Epithelial cell of esophagus (primary cell): ENCODE measurements at regions not wholly inside any gene's neighbourhood (a gene's known extent, or its start where the extent isn't known, plus 50 kb on each side); places are given as distances from the start of the nearest gene placed in this dataset.

Experiments
- DNase-seq: peaks from one replicate; pipeline ENCODE4 v3.0.0; 2010; ENCODE audit warnings: low read depth
- H3K4me3 ChIP-seq: 2 replicates; pipeline ENCODE4 v1.5.1; 2011; ENCODE audit warnings: mild to moderate bottlenecking, low read length, control low read depth
- TF ChIP-seq, protein P1 (sequence below): IDR thresholded peaks from 2 replicates; pipeline ENCODE4 v1.5.1; 2011; ENCODE audit warnings: low read depth, mild to moderate bottlenecking, low read length, control low read depth, inconsistent platforms; ENCODE audit not compliant: insufficient read depth; ENCODE audit errors: missing control alignments

DNA sequence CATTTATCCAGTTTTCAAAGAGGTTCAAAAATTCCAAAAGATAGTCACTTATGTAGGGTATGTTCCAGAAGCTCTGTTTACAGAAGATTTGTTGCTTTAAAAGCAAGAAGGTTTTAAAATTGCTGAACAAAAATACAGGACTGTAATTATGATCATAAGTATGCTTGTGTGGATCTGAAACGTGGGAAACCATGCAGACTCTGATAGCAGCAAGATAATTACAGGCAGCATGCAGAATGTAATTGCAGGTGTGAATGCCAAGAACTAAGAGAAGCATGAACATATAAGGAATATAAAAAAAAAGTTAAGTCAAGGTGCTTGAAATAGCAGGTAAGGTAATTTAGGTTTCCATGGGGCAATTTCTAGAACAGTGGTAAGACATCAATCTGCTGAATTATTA lies 405.7 kb downstream of the ARL4A start:
- no peak overlapping the region for H3K4me3 ChIP-seq
- TF ChIP-seq, protein P1, sequence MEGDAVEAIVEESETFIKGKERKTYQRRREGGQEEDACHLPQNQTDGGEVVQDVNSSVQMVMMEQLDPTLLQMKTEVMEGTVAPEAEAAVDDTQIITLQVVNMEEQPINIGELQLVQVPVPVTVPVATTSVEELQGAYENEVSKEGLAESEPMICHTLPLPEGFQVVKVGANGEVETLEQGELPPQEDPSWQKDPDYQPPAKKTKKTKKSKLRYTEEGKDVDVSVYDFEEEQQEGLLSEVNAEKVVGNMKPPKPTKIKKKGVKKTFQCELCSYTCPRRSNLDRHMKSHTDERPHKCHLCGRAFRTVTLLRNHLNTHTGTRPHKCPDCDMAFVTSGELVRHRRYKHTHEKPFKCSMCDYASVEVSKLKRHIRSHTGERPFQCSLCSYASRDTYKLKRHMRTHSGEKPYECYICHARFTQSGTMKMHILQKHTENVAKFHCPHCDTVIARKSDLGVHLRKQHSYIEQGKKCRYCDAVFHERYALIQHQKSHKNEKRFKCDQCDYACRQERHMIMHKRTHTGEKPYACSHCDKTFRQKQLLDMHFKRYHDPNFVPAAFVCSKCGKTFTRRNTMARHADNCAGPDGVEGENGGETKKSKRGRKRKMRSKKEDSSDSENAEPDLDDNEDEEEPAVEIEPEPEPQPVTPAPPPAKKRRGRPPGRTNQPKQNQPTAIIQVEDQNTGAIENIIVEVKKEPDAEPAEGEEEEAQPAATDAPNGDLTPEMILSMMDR, result no peak
- no peak for DNase-seq

DNA sequence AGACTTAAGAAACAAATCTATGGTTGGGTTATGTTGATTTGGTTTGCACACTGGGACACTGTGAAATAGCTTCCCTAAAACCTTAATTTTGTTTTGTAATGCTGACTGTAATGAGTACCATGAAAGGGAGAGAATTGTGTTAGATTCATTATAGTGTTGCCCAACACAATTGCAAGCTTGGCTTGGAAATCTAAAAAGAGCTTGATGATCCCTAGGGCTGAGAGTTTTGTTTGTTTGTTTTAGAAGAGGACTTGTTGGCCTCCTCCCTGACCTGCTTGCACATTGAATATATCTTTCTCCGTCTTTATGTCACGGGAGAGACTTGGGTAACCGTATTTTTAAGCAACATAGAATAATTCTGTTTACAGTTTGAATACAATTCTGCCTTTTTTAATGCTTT lies 410.1 kb downstream of the ARL4A start:
- no peak for DNase-seq
- no peak overlapping the region for H3K4me3 ChIP-seq
- TF ChIP-seq, protein P1, result no peak

DNA sequence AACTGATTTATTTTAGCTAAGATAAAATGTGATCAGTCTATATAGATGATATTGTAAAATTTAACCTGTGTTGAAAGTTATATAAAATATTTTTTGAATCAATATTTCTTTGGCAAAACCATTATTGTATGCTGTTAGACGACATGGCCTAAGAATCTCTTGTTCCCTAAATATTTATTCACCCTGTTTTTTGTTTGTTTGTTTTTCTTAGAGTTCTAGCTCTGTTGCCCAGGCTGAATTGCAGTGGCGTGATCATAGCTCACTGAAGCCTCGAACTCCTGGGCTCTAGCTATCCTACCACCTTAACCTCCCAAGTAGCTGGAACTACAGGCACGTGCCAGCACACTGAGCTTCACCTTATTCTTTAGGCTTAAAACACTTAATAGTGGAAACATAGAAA lies 410.7 kb downstream of the ARL4A start:
- DNase-seq, result no peak
- no peak overlapping the region for H3K4me3 ChIP-seq
- TF ChIP-seq, protein P1, result no peak

DNA sequence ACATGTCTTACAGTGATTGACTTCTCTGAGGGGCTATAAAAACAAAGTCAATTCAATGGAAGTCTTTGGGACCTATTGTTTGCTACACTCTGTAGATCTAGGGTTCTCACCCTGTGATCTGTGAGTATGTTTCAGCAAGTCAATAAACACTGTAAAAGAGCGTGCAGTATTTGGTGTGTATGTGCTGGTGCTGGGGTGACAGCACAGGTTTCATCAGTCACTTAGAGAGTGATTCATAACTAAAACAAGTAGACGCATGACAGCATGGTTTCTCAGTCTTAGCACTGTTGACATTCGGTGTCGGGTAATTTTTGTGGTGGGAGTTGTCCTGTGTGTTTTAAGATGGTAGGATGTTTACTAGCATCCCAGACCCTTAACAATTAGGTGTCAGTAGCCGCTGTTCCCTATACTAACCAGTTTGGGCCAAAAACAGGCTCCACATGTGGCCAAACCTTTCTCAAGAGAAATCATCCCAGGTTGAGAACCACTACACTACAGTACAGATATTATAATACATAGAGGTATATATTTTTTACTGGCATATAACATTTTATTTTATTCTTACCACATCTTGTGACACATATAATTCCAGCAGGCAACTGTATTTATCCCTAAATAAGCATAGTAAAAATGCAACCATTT lies 411.8 kb downstream of the ARL4A start:
- no peak overlapping the region for H3K4me3 ChIP-seq
- TF ChIP-seq, protein P1, result no peak
- DNase-seq, result peak; percentile 91

DNA sequence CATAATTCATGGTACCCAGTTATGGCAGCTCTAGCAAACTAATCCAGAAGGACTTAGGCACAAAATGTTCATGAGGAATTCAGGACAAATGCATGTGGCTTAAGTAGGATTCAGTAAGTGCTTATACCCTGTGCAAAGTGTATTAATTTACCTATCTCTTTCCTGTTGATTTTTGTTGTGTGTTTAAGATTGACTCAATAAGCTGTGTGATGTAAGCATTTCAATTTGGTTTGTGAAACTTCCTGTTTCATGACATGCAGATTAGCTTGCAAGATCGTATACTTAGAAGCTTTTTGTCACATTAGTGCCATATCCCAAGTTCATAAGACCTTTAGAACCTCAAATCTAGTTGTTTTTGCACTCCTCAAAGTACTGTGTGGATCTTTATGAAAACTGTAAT lies 416.7 kb downstream of the ARL4A start:
- TF ChIP-seq, protein P1, result no peak
- H3K4me3 ChIP-seq, result no peak overlapping the region
- DNase-seq, result peak; percentile 48

DNA sequence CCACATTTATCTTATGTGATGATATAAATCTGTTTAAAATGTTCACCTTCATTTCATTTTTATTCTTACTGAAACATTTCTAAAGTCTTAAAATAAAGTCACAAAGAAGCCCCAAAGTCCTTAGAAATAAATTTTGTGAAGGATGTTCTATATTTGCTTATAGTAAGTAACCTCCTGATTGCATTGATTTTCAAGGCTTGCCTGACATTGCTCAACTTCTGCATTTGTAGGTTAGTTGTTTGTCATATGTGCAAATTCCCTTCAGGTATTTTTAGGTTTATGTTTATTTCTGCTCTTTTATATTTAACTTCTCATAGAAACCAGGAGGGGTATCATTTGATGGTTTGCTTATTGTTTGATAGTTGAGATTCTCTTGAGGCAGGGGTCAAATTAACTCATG lies 417.8 kb downstream of the ARL4A start:
- no peak for DNase-seq
- H3K4me3 ChIP-seq, result no peak overlapping the region
- TF ChIP-seq, protein P1, result no peak

DNA sequence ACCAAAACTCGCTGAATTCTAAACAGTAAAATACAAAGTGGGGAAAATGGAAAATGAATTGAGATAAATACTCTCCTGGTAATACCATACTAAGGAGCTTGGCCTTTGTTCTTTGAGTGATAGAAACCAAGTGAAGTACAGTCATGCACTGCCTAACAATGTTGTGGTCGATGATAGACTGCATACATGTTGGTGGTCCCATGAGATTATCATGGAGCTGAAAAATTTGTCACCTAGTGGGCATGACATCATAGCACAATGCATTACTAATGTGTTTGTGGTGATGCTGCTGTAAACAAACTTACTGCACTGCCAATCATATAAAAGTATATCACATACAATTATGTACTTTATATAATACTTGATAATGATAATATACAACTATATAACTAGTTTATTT lies 419.1 kb downstream of the ARL4A start:
- TF ChIP-seq, protein P1, result no peak
- DNase-seq, result no peak
- no peak overlapping the region for H3K4me3 ChIP-seq
